Renal cortex interstitium (tissue), 11 donors: ENCODE measurements at regions not wholly inside any gene's neighbourhood (a gene's known extent, or its start where the extent isn't known, plus 50 kb on each side); places are given as distances from the start of the nearest gene placed in this dataset.

Experiments
- DNase-seq, 11 donors: peaks; one replicate each; pipeline ENCODE4 v3.0.0-alpha.2; 2013; ENCODE audit warnings: low read depth in 9 of 11, low spot score in 4 of 11; ENCODE audit errors: extremely low read depth in 1 of 11

DNA sequence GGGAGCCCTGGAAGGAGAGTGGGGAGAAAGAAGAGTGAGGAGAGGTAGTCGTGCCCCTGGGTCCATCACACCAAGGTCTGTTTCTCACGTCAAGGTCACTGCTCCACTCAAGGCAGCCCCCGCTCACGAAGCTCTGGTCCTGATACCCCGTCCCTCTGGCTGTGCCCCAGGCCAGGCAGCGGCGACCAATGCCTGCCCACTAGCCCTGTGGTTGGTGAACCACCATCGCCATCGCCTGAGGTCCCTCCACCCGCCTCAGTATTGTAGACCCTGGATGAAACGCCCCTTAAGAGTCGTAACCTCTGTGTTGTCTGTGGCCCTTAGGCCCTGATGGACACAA lies 378.3 kb upstream of the MYT1L start:
- DNase-seq, result no peak

DNA sequence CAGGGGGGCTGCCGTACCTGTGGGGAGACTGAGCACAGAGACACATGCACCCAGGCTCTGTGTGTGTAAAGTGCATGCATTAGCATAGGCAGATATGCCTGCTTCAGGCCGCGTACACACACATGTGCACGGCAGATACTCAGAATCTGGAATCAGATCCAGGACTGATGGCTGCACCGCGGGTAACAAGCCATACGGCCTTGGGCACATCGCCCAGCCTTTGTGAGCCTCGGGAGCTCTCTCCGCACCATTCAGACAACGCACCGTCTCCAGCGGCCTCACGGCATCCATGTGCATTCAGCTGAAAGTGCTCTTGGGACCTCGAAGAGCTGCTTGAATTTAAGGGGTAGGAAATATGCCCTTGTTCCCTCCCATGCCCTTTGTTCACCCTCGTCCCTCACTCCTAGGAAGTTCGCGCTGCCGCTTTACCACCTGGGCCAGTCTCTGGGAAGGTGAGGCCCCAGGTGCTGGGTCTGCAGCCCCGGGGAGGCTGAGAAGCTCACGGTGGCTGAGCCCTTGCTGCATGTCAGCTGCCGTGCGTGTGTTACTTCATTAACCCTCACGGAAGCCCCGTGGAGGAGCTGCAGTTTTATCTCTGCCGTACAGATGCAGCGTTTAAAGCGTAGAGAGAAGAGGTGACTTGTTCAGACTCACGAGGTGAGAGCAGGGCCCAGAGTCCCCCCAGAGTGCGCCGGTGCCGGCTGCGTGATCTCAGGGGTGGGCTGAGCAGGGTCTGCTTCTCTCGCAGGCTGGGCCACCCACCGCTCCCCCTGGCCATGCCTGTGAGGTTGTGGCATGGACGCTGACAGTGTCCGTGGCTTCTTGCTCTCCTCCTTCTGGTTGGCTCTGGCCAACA lies 377.7 kb upstream of the MYT1L start:
- no peak for DNase-seq

DNA sequence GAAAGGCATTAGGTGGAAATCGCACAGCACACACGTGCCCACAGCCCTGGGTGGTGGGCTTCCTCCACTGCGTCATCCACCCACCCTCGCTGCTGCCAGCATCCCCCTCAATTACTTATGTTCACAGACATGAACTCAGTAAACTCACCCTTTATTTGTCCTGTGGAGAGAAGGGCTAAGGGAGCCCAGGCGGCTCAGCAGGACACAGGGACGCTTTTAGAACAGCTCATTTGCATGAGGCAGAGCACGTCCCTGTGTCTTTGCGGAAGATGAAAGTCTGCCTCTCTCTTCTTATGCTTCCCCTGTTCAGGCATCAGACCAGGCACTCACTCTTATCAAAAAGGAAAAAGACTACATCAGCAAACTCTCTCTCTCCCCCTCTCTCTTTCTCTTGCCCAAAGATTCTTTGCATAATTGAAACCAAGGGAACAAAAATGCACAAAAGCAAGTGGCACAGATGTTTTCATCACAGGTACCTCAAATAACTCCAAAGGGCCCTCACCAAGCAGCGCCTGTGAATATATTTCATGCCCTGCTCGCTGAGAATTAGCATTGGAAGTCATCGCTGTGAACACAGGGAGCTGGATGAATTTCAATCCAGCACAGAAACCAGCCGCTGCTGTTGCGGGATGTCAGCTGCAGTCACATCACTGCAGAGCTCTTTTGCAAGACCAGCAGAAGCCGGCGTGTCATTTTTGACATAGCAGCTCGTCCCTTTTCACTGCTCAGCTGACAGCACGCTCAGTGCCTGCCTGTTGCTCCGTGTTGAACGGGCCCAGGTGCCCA lies 376.3 kb upstream of the MYT1L start:
- DNase-seq, result no peak

DNA sequence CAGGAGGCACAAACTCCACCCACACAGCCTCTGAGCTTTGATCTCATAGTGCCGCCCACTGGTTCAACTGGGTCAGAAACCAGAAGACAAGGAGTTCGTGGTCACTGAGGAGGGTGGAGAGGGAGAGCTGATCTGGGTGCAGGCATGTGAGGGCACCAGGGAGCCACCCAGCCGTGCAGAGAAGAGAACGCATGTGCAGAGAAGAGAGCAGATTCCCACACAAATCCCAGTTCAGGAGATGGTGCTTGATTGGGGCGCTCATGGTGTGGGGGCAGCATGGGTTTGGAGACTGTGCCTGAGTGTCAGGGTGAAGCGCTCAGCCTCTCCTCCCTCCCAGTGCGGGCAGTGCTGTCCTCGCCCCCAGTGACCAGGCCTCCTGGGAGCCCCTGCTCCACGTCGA lies 375.2 kb upstream of the MYT1L start:
- no peak for DNase-seq

DNA sequence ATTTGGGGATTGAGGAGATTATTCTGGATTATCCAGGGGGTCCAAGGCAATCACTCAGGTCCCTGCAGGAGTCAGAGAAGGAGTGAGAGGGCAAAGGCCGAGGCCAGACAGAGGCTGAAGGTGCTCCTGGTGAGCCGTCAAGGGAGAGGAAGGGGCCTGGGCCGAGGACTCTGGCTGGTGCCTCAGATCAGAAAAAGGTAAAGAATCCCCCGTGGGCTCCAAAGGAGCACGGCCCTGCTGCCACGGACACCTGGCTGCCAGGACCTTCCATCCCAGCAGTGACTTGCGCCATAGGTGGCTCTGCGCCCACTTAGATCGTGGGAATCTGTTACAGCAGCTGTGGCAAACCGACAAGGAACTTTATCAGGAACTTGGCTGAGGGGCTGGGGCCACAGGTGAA lies 374.8 kb upstream of the MYT1L start:
- no peak for DNase-seq

DNA sequence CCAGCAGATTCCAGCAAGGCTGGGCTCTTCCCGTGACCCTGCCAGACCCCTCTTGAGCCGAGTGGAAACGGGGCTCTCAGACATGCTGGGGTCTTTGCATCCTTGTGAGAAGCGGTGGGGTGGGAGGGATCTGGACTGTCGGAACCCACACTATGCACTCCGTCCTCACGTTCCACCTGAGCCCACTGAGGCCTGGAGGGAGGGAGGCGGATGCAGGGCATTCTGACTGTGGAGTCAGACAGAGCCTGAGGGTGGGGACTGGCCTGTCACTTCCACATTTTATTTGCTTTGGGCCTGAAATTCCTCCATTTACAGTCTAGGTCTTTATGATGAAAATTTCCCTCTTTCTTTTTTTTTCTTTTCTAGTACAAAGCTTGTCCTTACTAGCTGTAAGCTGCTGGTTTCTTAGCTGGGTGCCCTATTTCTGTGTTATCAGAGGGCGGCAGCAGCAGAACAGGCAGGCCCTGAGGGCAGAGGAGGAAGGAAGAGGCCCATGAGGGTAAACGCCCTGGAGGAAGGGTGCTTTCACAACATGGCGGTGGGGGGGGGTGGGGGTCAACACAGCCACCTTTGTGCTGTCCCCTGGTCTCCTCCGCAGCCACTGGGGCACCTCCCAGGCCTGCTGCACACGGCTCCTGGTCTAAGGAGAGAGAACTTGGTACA lies 373.5 kb upstream of the MYT1L start:
- no peak for DNase-seq

DNA sequence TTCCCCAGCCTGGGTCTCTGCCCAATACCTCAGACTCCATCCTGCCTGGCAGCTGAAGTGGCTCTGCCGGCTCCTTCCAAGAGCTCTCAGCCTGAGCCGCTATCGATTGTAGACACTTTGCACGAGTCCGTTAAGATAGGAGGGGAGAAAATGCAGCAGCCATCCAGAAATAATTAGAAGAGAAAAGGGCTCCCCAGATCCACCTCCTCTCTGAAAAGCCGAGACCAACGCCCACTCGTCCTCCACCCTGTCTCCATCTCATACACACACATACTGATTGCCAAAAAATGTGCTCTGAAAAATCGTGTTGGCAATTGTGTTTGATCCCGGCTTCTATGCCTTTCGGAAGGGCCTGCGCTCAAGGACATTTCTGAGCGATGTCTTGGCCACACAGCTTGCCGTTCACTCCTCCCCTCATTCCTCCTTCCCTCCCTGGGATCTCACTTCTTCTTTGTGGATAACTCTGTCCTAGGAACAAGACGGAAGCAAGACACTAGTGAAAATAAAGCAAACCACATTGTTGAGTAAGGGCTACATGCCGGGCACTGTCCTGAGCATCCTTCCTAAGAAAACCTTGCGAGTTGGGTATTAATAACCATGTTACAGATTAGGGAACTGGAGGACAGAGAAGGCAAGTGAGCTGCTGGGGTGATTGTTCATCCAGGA lies 372.8 kb upstream of the MYT1L start:
- no peak for DNase-seq

DNA sequence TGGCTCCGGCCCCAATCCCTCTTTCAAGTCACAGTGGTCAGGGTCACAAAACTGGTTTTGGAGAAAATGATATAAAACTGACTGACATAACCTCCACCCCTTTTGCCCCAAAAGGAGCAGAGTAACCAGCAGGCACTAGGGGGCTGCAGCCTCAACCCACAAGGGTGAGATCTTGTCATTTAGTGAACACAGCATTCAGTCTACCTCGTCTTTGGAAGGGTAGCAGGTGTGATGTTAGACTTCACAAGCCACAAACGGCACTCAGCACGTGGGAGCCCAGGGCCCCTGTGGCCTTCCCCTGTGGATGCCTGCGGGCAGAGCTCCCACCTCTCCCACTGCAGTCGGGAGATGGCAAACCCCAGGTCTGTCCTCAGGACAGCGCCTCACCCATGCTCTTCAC lies 372.1 kb upstream of the MYT1L start:
- no peak for DNase-seq

DNA sequence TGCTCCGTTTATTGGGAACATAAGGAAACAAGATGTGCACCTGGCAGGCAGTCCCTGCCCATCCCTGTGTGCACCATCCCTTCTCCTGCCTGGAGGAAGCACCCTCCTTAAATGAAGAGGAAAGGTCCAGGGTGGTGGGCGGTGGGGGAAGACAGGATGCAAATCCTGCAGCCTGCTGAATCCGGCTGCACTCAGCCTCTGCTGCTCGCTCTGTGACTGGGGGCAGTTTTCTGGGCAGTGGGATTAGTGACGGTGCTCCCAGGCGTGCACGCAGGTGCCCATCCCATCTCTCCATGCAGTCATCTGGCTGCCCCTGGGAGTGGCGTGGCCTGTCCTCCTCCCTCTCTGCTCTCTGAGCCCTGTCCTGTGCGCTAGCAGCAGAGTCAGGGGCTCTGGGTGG lies 371.3 kb upstream of the MYT1L start:
- no peak for DNase-seq

DNA sequence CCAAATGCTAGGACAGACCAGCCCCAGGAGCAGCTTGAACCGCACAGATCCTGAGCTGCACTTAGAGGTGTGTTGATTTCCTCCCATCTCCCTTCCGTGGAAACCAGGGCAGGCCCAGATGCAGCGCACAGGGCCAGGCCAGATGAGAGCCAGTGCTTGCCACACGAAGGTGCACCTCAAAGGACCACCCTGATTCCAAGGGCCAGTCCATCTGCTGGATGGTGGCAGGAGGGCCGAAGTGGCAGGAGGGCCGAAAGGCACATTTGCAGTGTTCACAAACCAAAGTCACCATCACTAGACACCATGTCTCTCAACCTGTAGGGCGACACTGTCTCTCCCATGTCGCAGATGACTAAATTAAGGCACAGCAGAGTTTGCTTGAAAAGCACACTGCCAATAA lies 370.7 kb upstream of the MYT1L start:
- no peak for DNase-seq

DNA sequence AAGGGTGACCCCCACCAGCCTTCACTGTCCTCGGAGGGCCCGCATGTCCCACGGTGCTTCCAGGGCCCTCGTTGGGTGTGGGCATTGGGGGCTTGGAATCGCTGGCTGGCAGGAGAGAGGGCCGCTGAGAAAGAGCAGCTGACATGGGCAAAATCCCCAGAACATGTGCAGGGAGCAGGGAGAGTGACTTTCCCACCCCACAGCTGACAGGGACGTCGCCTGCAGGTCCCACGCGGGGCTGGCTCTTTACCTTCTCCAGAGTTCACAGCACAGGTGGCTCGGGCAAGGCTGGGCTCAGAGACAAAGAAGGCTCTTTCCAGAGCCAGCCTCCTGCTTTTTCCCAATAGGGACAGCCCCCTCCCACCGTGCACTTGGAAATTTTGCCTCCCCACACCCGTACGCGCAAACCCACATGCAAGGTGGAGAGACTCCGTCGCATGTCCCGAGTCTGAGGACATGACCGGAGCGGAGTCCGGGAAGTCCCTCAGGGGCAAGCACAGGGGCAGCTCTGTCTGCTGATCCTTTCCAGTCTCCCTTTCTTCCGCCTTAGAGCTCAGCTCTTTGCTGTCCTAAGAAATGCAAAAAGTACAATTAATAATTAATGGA lies 370.2 kb upstream of the MYT1L start:
- DNase-seq, result no peak

DNA sequence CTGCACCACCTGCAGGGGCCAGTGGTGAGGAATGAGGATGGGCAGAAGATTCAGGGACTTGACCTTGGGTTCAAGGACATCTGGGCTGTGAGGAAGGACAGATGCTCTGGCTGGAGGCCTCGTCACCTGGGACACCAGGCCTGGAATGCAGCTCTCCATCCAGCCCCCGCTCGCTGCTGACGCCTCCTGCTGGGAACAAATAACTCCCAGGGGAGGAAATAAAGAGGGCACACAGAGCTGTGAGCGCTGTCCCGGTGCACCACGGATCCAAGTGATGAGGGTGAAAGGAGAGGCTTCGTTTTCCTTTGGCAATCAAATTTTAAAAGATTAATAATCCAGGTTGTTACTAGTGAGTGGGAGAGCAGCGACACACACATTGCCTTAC lies 368.0 kb upstream of the MYT1L start:
- DNase-seq, result no peak

DNA sequence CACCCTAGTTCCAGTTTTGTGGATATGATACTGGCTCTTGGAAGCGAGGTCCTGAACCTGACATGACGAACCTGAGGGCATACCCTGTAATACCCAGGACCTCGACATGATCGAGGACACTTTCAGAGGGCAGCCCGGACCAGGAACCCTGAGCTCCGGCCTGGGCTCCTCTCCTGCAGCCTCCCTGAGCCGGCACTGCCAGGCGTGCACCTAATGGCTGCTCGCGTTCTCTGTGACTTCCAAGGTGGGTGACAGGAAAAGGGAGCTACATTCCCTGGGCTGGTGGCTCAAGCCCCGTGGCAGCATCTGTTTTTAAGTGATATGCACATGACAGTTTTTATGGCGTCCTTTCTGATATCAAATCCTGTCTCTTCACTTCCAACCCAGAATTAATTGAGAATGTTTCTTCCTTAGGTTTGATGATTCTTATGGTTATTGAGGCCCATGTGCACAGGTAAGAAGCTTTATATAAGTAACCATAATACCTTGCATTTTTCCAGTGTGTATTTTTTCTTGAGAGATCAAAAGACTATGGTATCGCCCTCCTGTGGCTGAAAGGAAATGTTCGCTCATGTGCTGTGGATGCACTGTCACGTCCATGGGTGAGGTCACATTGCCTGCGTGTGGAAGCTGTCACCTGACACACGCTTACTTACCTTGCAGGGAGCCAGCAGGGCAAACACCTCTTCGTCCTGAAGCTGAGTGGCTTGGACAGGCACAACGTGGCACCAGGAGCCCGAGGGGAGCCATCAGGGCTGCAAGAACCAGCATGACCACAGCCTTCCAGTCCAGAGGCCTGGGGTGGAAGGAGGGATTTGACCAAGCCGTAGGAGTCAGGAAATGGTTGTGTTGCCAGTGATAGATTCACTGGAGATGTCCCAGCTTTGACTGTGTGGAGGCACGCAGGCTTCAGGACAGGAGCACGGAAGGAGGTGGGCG lies 367.4 kb upstream of the MYT1L start:
- peak in 3 of 11 donors; percentile 9 to 28 (median 19) for DNase-seq

DNA sequence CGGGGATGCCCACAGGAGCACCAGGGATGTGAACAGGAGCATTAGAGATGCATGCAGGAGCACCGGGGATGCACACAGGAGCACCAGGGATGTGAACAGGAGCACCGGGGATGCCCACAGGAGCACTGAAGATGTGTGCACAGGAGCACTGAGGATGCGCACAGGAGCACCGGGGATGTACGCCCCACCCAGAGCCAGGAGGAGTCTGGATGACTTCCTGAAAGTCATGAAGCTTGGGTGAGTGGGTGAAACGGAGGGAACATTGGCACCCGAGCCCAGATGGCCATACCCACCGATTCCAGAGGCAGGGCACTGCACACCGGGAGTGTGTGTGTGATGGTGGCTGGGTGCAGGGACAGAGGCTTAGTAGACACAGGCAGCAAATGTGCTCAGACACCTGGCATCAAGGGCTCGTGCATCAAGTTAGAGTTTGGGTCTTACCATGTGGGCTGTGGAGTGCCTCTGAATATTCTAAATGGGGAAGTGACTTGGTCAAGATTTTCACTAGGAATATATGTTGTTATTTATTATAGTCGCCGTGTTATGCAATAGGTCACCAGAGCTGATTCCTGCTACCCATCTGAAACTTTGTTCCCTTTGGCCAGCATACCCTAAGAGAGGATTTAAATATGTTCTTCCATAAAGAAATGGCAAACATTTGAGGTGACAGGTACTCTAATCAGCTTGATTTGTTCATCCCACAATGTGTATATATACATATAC lies 365.8 kb upstream of the MYT1L start:
- DNase-seq, result no peak

DNA sequence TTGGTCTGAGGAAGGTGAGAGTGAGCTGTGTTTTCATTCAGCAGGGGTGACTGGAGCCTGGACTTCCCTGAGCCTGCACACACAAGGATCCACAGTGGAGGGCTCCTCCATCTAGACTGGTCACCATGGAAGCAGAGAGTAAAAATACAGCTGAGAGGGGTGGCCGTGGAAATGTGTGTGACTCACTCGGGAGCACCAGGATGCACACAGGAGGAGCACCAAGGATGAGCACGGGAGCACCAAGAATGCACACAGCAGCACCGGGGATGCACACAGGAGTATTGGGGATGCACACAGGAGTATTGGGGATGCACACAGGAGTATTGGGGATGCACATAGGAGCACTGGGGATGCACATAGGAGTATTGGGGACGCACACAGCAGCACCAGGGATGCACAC lies 365.2 kb upstream of the MYT1L start:
- no peak for DNase-seq

DNA sequence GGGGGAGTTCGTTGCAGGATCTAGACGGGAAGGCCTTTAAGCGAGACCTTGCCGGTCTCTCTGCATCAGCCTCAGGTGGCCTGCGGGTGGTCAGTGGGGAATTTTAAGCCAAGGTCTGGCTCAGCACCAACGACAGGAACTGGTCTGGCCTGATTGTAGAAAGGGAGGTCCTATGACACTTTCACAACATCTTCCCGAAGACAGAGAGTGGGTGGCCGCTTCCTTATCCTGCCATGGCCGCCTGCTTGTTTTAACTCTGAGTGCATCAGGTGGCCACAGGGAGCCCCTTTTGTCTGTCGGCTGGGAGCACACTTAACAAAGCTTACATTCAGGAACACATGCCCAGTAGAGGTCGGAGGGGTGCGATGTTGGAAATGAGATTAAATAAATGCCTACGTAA lies 363.7 kb upstream of the MYT1L start:
- DNase-seq, result no peak

DNA sequence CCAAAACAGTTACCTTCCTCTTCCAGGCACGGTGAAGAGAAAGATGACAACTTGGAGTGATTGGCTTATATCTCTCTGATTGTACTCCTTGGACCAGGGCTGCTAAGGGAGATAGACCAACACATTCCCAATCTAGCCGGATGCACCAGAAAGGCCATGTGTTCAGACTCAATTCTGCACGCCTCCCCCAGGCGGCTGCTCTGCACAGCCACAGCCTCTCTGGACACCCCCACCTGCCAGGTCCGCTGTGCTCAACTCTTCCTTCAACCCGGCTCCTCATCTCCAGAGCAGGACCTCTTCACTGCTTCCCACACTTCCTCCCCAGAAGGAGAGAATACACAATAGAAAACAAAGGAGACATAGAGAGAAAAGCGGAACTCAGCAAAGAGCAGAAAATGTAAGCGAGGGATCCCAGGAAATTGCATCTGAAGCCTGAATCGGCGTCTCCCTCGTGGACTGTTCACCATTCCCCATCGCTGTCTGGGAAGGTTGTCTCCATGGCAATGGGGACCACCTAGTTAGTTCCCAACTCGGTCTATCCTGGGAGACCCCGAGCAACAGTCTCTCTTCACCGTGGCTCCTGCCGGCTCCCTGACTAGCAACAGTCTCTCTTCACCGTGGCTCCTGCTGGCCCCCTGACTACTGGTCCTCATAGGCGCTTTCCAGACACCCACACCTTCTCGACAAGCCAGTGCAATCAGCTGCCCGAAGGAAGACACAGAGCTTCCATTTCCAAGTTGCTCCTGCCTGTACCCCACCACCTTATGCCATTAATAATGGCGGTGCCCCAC lies 361.7 kb upstream of the MYT1L start:
- no peak for DNase-seq
